RCC 7860 (cell line): ENCODE measurements at regions not wholly inside any gene's neighbourhood (a gene's known extent, or its start where the extent isn't known, plus 50 kb on each side); places are given as distances from the start of the nearest gene placed in this dataset.

Experiments
- DNase-seq: peaks from one replicate; pipeline ENCODE4 v3.0.0-alpha.2; 2015; ENCODE audit warnings: low spot score
- FAIRE-seq: peaks from 2 replicates; lab custom pipeline; 2012; peaks lifted over from hg19 to GRCh38; lab: Jason Lieb, UNC

GRCh38 chr4:17077105-17077504, 178.7 kb upstream of the LDB2 start:
- DNase-seq, result no peak
- no peak for FAIRE-seq

GRCh38 chr4:17072483-17072882, 174.0 kb upstream of the LDB2 start:
- FAIRE-seq, result no peak
- DNase-seq, result no peak

- FAIRE-seq (no peak), DNase-seq (no peak)
Observed at GRCh38 chr4:17068891-17069290, 170.4 kb upstream of the LDB2 start.

- DNase-seq (no peak), FAIRE-seq (no peak)
Observed at GRCh38 chr4:17068392-17068791, 169.9 kb upstream of the LDB2 start.

DNA sequence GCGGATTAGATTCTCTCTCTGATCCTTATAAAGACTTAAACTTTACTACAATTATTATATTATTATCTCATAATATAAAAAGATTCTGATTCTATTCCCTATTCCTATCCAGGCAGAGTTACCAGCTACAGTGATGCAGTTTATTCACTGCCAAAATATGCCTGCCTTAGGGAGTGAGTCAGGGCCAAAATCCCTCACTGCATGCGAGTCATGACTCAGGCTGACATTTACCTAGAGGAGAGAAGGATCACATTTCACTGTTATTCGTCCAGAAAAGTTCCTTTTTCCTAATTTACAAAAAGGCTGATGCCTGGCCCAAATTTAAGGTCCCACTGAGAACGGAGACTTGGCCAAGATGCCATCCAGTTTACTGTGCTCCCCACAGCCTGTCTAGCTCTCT, 168.5 kb upstream of the LDB2 start:
- no peak for DNase-seq
- no peak for FAIRE-seq

DNA sequence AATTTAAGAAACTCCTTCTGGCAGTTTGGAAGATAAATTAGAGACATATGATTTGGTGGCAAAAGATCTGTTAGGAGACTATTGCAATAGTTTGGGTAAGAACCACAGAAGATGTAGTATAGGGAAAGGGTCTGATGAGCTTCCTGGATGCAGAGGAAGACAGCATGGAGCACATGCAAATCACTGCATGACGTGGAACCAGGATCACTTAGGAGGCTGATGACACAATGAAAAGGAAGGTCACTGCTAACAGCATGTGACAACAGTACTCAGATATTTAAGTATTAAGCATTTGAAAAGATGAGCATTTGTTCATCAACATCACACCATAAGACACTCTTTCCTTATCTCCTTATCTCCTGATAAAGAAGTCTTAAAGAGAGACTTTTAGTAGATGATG, 167.8 kb upstream of the LDB2 start:
- no peak for DNase-seq

GRCh38 chr4:17065821-17066220, 167.4 kb upstream of the LDB2 start:
- FAIRE-seq (no peak), DNase-seq (no peak)

More for the DNA sequence above, 167.8 kb upstream of the LDB2 start:
- FAIRE-seq, result no peak

GRCh38 chr4:17064959-17065358, 166.5 kb upstream of the LDB2 start:
- FAIRE-seq (no peak), DNase-seq (no peak)

DNA sequence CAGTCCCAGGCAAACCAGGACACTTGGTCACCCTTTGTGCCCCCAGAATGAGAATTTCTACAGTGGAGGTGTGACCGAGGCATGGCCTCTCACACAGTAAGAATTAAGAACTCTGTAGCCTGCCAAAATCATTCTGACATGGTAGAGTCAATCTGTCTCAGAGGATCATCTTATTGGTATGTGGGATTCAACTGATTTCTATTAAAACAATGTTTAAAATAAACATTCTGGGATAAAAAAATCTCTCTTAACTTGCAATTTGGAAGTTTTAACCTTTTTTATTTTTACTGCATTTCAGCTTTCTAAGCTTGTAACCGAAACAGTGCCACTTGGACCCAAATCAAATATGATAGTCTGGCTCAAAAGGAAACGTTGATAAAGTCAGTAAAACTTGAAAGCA, 165.4 kb upstream of the LDB2 start:
- no peak for DNase-seq
- FAIRE-seq, result no peak

DNA sequence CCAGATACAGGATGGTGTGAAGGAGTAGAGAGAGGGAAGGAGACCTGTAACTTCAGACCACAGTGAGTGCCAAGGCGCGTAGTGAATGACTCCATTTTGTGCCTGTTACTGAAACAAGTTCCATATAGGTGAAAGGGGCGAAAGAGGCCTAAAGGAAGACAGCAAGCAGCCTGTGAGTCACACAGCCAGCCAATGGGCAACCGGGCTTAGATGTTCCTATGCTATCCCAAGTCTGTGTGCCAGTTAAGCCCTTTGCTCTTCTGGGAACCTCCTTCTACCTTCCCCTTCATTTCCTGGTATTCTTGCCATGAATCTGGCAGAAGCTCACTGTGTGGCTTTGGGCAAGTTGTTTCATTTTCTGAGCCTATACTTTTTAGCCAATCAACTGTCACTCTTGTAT, 161.8 kb upstream of the LDB2 start:
- no peak for FAIRE-seq

GRCh38 chr4:17058916-17059741, 160.7 kb upstream of the LDB2 start:
- no peak for FAIRE-seq
- no peak for DNase-seq

More for the DNA sequence above, 161.8 kb upstream of the LDB2 start:
- DNase-seq, result no peak

- no peak for FAIRE-seq
- DNase-seq, result no peak
Observed at GRCh38 chr4:17058536-17058915, 160.1 kb upstream of the LDB2 start.

- DNase-seq, result no peak
- FAIRE-seq, result no peak
Observed at GRCh38 chr4:17057035-17057434, 158.6 kb upstream of the LDB2 start.

DNA sequence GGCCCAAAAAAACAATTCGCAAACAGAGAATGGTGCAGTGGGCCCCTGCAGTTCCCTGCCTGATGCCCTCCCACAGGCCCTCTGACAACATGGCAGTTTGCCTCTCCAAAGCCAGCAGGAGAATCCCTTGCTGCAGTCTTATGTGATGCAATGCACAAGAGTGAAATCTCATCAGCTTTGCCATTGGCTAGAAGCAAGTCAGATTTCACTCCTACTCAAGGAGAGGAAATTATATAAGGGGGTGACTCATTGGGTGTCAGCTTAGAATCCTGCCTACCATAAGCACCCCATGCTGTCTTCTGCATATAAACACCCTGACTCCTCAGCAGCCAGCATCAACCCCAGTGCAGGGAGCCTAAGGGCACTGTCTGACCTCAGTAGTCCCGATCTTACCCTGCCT, 157.3 kb upstream of the LDB2 start:
- FAIRE-seq (no peak), DNase-seq (no peak)

GRCh38 chr4:17045866-17046265, 147.4 kb upstream of the LDB2 start:
- DNase-seq, result no peak
- no peak for FAIRE-seq

DNA sequence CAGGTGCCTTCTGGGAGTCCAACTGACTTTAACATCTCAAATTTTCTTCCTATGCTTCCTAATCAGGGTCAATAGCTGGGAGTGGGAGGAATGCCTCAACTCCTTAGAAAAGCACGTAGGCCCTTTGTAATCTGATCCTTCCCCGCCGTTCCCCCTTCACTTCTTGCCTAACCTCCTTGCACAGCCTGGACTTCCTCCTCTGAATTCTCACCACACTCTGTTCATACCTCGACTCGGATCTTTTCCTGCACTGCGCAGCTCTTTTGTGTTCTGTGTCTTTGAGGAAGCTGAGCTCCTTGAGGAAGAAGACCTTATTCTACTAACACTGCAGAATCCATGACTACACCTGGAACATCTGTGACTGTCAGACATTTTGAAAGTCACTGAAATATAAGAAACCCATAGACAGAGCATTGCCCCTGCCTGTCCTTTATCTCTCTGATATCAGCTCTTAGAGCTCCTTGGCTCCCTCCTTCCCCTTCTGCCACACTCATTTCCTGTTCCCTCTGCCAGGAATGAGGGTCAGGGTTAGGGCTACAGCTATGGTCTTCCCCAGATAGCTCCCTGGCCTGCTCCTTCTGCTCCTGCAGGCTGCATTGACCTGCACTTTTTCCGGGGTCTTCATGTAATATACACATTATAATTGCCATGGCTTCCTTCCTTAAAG, 140.2 kb upstream of the LDB2 start:
- FAIRE-seq (no peak), DNase-seq (no peak)

GRCh38 chr4:17033768-17034181, 135.3 kb upstream of the LDB2 start:
- FAIRE-seq (no peak), DNase-seq (no peak)

DNA sequence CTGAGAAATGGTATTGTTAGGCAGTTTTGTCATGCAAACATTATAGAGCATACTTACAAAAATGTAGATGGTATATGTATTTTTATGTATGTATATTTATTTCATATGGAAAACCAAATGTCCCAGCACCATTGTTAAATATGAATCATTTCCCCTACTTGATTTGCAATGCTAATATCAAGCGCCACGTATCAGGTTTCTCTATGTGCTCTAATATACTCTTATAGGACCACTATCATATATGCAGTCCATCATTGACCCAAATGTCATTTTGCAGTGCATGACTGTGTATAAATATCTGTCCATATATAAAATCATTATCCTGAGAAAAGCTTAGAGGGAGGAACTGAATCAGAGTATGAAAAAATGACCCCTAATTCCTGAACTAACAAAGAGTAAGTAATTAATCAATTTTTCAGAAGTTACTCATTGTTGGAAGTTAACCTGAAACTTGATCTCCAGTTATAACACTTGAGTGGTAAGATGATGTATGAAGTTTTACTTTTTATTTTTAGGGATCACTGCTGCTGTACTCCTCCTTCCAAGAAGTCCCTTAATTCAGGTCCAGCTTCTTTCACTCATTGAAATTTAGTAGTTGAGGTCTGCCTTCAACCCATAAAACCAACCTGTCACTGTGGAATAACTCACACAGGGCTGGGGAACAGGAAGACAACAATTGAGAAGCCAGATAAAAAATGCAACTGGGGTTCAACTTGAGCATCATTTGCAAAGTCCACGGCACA, 134.8 kb upstream of the LDB2 start:
- no peak for FAIRE-seq
- no peak for DNase-seq

GRCh38 chr4:17030543-17030942, 132.1 kb upstream of the LDB2 start:
- DNase-seq (no peak), FAIRE-seq (no peak)

- no peak for FAIRE-seq
- no peak for DNase-seq
Observed at GRCh38 chr4:17029964-17030363, 131.5 kb upstream of the LDB2 start.

- FAIRE-seq, result no peak
- no peak for DNase-seq
Observed at GRCh38 chr4:17029432-17029831, 131.0 kb upstream of the LDB2 start.

- FAIRE-seq (no peak), DNase-seq (peak; percentile 26)
Observed at GRCh38 chr4:17027495-17027894, 129.1 kb upstream of the LDB2 start.
